GM23248 (cell line): ENCODE measurements at regions not wholly inside any gene's neighbourhood (a gene's known extent, or its start where the extent isn't known, plus 50 kb on each side); places are given as distances from the start of the nearest gene placed in this dataset.

ENCODE experiments used
- EZH2 ChIP-seq: fragments of 200-600 bp; sonication (generic); IDR thresholded peaks from 2 replicates; pipeline ENCODE4 v1.6.1; 2018; ENCODE audit warnings: antibody characterized with exemption, mild to moderate bottlenecking; ENCODE audit not compliant: insufficient read depth, poor library complexity, severe bottlenecking
- EZH2phosphoT487 ChIP-seq: fragments of 200-600 bp; sonication (generic); IDR thresholded peaks from 2 replicates; pipeline ENCODE4 v1.6.1; 2018; ENCODE audit warnings: antibody characterized with exemption, moderate library complexity, mild to moderate bottlenecking, low read depth; ENCODE audit not compliant: insufficient read depth

DNA sequence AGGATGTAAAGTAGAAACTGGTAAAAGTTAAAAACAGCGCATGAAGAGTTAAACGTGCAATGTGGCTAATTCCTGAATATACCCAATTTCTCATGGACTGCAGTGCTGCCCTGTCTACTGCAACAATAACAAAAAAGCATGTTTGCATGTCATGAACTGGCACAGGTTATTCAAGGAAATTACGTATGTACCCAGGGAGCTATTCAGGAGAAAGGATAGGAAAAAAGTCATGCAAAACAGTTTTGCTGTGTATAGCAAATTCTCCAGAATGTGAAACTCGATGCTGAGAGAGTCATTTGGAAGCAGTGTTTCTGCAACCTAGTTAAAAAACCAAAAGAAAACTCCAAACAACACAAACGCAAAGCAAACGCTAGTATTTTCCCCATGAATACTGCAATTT lies 381.5 kb upstream of the PRKX start:
- no peak for TF ChIP-seq EZH2phosphoT487
- TF ChIP-seq EZH2, result no peak
